Ammon's horn (tissue), 1 donor: ENCODE measurements at regions not wholly inside any gene's neighbourhood (a gene's known extent, or its start where the extent isn't known, plus 50 kb on each side); places are given as distances from the start of the nearest gene placed in this dataset.

ENCODE experiments used
- DNase-seq: peaks from one replicate; pipeline ENCODE4 v3.0.0-alpha.2; 2016; ENCODE audit warnings: low spot score

DNA sequence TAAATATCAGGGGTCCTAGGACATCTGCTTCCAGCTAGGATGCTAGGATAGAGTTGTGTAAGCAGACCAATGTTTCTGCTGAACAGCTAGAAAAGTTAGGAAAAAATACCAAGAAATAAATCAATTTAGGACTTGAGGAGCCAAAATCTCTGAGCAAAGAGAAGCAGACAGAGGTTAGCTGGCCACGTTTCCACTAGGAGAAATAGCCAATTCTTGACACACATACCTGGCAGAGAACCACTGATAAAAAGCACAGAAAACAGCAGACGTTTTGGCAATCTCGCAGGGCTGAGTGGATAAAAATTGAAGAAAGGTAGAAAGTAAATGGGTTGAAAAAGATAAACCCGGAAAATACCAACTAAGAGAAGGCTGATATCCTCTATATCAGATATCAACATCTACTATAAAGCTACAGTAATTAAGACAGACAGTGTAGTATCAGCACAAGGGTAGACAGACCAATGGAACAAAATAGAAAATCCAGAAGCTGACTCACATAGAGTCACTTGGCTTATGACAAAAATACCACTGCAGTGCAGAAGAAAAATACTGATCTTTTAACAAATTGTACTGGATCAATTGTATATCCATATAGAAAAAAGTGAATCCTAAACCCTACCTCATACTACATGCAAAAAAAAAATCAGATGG, 306.1 kb upstream of the KLHL29 start:
- no peak for DNase-seq

DNA sequence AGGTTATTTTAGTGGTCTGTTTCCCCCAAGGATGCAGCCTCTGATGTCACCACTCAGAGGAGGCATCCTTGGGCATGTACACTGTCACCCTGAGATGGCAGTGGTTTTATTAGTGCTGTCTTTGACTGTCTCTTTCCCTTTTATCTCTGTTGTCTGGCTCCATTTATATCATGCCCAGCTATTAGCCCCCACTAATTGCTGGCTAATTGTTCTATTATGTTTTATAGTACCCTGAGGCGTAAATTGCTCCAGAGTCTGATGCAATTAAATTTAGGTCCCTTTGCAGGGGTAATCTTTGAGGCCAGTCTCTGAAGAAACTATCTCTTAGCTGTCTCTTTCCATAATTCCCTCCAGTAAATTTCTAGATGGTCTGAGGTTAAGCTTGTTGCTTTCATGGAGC, 301.0 kb upstream of the KLHL29 start:
- no peak for DNase-seq

DNA sequence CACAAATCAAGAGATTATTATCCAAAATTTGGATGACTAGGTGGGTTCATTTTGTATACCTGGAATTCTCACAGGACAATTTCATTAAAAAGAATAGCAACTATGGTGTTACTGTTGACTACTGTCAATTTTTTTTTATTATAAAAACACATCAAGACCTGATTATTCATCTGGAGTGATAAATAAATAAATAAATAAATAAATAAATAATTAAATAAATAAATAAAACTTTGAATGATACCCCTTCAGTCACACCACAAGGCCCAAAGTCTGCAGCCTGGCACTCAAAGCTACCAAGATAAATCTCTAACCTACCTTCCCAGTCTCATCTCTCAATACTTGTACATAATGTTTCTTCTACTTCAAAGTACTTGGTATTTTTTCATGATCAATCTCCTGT, 294.0 kb upstream of the KLHL29 start:
- no peak for DNase-seq

DNA sequence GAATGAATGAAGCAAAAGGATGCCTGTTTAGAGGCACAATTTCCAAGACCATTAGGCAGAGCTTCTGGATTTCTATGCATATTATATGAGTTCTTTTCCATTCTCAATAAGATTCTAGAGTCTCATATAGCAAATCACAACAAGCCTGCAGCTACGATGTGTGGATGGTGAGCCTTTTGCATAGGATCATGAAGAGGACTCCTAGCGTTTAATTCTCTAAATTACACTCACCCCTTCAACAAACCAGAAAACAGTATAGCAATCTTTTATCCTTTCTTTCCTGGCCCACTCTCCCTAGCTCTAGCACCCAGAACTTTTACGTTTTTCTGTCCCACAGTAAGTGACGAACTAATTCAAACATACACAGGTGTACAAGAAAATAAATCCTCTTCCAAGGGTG, 293.1 kb upstream of the KLHL29 start:
- DNase-seq: no peak

DNA sequence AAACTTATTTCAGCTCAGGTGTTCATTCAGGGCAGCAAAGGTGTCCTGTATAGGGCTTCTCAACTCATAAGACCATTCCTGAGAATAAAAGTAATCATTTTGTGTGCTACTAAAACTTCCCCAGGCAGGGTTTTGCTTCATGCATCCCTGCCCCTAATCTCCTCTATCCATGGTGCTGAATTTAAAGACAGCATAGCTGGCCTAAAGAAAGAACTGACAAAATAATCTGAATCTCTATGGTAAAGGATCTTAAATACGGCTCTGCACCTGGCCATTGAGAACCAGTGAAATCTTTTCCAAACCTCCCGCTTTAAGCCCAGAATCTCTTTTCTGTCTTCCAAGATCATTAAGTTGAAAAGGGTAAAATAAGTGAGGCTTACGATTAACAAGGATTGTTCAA, 292.1 kb upstream of the KLHL29 start:
- DNase-seq: no peak

DNA sequence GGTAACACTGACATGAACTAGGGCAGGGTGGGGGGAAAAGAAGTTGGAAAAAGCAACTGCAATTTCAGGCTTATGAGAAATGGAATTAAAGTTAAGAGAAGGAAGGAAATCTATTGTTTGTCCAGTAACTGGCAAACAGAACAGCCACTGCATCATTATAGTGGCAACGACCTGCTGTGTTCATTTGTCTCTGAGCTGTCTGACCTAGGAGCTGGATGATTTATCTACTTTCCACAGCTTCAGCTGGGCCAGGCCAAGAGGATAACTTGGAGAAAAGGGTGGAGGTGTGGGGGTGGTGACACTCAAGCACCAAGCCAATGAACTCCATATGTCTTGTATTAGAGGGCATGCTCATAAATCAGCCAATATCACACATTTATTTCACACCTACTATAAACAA, 291.5 kb upstream of the KLHL29 start:
- no peak for DNase-seq

DNA sequence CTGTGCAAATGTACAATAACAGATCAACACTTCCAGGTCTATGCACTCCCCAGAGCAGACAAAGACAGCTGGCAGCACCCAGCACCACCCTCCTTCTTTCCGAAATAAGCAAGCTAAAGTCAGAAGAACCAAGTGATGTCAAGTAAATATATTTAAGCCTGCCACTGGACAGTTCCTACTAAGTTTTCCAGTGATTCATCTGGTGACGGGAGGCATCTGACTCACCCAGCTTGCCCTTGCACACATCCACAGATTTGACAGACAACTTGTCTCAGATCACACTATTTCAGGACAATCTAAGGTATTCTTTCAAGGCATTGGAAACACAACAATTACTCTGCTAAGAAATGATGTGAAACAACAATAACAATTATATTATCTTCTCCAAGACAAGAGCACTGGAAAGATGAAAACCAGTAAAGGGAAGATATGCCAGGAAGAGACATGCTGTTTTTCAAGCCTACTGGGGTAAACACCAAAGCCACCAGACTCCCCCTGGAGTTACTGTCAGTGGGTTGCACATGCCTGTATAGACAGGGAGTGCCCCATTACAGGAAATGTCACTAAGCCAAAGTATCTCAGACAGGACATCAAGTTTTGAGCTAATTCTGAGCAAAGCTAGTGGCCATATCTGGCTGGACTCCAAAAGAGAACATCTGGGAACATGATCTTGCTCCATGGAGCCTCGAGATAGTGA, 287.9 kb upstream of the KLHL29 start:
- no peak for DNase-seq

DNA sequence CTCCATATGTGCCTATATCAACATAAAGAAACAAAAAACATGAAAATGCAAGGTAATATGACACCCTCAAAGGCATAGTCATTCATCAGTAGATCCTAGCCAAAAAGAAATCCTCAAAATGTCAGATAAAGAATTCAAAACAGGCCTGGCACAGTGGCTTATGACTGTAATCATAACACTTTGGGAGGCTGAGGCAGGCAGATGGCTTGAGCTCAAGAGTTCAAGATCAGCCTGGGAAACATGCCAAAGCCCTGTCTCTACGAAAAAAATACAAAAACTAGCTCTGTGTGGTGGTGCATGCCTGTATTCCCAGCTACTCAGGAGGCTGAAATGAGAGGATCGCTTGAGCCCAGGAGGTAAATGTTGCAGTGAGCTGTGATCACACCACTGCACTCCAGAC, 284.6 kb upstream of the KLHL29 start:
- no peak for DNase-seq

DNA sequence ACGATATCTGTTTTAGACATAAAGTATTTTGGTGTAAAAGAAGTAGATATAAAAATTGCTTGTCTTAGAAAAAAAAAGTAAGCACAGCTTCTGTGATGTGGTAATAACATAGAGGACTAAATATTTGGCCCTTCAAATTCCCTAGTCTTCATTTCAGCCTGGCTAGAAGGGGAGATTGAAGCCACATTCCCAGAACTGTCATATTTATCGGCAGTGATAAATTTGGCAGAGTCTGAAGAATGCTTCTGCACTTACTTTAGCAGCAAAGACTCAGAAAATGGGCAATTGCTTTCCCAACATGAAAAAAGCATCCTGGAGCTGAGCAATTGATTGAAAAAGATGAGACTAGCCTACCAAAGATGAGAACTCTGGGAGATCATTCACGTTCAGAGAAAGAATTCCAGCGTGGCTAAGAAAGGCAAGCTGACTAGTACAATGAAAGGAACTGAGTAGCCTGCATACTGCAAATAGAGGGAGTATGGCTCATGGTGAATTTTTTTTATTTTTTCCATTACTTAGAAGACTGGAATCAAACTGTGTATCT, 278.7 kb upstream of the KLHL29 start:
- no peak for DNase-seq

DNA sequence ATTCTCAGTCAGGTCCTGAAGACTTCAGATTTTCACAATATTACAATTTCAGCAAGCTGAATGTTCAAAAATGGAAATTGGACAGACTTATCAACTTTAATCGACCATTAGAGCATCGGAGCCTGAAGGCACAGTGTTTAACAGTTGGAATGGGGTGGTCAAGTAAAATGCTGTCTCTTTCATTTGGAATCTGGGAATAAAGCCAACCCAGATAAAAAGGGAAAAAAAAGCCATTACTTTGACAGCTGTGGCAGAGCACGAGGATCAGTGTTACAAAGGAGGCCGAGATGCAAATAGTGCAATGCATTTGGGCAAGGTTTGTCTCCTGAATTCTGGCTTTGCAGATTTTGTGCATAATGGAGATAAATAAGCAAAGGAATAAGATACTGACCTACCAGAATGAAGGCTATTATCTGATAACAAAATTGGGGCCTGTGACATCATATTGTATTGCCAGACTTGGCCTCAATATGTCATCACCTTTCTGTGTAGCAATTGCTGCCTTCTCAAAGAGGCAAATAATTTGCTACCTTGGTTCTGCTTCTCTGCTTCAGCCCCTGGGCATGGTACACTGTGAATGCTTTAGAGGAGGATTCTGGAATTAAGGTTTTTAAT, 277.5 kb upstream of the KLHL29 start:
- DNase-seq: no peak

DNA sequence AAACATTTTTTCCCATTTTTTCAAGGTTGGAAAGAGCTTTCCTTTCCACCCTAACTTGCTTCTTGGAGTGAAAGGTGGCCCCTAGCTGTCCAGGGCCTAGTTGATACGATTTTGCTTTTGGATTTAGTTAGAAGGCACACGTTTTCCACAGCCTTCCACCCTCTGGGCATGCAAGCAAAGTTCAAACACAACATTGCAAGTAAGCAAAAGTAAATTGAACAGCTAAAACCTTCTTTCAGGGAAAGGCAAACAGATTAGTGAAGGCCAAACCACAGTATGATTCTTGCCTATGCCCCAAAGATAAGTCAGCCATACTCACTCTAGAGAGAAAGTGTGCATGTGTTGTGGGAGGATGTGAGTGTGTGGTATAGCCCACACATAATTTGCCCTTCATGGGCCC, 273.7 kb upstream of the KLHL29 start:
- DNase-seq: no peak

DNA sequence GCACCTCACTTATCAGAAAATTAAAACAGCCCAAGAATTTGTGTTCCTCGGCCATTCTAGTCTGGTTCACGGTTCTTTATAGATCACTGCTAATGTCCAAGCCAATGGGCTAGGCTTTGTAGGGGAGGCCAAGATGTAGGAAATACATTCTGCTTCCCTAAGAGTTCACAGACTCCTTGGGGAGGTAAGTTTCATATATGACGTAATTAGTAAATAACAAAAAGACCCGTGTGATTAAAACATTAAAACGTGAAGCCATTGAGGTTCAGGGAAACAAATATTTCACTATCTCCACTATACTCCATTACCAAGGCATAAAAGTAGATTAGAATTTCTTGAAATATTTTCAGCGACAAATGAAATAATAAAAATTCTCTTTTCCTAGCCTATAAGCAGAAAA, 272.5 kb upstream of the KLHL29 start:
- DNase-seq: no peak

DNA sequence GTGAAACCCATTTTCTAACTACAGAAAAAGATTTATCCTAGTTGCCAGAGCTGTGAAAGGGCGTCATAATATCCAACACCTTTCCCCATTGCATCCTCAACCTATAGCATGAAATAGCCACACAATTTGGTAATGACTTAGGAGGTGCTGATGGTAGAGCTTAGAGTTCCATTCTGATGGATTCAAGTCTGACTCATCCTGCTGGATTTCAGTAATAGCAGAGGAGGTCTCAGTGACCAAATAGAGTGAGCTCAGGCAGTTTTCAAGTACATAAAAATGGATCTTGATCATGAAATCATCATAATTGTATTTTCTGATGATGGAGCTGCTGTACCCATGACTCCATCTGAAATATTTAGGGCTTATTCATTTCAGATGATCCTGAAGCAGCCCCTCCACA, 270.7 kb upstream of the KLHL29 start:
- no peak for DNase-seq

DNA sequence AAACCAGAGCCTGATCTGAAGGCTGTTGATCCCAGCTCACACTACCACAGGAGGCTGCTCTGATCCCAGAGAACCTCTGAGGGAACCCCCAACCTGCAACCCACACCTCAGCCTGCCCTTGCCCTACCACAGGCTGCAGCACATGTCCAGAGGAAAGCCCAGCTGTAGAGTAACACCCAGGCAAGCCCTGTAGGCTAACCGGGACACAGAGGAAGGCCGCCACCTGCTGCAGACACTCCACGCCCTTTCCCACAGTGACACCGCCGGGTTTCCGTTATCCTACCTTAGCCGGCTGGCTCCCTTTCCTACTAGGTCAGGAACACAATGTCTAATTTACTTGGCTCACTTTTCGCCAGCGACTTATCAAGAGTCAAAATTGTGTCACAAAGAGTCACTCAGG, 266.7 kb upstream of the KLHL29 start:
- DNase-seq: no peak

DNA sequence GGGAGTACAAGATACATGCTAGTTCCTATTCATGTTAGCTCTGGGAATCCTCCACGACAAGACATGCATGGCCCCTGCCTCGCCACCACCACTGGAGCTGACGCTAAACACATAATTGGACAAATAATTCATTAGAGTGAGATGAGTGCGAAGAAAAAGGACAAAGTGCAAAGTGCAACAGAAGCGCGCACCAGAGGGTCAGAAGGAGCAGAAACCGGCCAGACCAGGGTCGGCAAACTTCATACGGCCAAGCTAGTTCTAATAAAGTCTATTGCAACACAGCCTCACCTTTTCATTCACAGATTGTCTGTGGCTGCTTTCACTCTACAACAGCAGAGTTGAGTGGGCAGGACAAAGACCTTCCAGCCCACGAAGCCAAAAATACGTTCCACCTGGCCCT, 266.1 kb upstream of the KLHL29 start:
- no peak for DNase-seq

DNA sequence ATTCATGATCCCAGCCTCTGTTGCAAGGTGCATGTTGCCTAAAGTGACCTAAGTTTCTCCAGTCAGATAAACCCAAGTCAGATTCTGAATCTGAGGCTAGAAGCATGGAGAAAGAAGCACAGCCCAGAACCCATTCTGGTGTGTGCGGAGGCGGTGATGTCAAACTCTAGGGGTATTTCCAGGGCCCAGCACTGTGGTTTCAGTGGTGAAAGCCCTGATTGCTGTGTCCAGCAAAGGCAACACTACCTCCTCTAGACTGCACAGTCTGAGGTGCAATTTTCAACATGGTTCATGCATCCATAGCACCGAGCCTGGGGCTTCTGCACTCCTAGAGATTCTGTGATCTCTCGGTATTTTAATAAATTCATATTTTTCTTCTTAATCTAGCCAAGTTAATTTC, 264.8 kb upstream of the KLHL29 start:
- DNase-seq: no peak

DNA sequence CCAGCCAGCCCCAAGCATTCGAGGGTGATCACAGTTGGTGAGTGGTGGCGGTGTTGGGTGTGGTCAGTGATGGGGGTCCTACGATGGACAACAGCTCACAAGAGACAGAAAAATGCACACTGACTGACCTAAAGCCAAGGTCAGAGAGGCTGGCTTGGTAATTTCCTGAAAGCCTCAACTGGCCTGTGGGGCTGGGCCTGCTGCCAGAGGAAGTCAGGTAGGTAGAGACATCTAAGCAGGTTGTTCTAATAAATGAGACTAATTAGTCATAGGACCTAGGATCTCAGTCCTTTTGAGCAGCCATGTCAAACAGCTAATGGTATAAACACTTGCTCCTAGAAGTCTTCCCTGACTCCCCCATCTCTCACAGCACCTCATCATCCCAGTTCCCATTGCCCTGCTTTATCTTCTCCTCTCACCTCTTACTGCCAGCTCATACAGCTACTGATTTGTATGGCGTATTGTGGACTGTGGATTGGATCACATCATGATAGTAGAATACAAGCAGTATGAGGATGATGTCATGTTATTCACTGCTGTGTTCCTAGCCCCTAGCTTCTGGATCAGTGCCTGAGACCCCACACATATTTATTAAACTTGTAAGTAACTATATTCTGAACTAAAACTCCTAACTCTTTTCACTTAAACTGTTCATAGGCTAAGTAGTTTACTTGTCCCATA, 262.9 kb upstream of the KLHL29 start:
- no peak for DNase-seq

DNA sequence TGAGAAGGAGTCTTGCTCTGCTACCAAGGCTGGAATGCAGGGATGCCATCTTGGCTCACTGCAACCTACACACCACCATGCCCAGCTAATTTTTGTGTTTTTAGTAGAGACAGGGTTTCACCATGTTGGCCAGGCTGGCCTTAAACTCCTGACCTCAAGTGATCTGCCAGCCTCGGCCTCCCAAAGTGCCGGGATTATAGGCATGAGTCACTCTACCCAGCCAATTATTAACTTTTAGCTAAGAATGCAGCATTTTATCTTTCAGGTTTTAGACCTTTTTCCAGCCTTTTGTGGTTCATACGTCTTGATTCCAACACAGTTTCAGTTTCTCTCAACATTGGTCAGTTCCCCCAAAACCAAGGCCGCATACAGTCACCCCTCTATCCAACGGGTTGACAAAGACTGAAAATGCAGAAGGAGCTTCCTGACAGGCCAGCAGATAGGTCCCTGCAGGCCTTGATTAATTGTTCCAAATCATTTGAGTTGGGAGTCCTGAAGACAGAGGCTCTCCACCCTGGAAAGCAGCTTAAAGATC, 262.2 kb upstream of the KLHL29 start:
- no peak for DNase-seq

DNA sequence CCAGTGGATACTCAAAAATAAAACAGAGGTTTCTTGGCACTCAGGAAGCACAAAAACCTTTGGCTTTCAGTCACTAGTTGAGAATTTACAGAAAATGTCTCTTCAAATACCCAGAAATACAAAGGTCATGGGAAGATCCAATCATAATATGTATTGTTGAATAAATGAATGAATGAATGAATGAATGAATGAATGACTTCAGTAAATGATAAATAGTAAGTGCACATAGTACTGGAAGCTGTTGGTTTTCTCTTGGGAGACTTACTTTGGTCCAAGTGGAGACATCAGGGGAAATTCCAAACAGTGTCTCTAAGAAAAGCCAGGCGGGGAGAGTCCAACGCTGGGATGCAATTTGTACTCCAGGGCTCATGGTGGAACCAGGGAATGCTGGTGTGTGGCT, 261.3 kb upstream of the KLHL29 start:
- DNase-seq: no peak

DNA sequence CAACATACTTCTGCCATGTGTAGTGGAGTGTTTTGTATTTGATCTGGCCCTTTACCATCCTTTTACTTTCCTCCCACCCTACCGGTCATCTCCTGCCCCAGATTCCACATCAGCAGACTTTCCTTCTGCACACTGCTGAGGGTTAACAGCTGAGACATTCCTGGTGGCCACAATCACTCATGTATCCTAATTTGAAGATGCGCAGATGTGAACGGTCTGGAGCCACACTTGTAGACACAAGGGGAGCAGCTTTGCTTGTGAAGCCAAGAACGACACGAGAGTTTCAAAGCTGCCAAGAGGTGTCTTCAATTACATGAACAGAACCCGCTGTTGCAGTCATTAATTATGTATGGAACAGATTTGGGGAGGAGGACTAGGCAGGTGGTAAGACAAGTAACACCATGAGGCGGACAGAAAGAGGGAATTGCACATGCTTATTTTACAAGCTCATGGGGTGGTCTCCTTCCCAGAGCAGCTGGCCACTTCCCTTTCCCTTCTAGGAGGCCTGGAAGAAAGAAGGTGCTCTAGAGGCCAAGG, 260.7 kb upstream of the KLHL29 start:
- no peak for DNase-seq

DNA sequence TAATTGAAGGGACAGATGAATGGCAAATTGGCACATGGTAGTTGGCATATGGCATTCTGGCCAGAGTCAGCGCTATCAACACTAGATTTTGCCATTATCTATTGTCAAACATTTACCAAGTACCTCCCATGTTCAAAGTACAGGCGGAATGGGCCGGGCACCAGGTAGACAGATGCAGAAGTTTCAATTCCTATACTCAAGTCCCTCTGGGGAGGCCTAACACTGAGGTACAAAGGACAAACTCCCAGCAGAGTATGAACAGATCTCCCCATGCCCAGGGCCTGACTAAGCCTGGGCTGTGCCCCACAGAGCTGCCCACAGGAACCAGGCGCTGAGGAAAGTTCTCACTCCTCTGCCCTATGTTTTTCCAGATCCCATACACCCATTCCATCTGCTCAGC, 257.5 kb upstream of the KLHL29 start:
- no peak for DNase-seq

DNA sequence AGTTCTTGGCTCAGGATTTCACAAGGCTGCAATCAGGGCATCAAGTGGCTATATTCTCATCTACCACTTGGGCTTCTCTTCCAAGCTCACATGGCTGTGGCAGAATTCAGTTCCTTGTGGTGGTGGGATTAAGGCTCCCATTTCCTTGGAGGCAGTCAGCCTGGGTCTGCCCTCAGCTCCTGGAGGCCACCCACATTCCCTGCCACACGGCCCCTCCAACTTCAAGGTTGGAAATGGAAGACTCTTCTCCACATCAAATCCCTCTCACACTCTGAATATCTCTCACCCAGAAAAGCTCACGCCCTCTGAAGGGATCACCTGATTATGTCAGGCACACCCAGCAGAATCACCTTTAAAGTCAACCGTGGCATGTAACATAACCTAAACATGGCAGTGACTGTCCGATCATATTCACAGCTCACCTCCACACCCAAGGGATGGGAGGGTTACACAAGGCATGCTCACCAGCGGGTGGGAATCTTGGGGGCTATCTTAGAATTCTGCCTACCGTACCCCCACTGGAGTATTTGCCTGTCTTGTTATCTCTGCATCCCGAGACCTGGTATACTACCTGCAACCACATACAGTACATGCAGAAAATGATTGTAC, 256.2 kb upstream of the KLHL29 start:
- DNase-seq: no peak
